AG04450 (cell line): ENCODE measurements at regions not wholly inside any gene's neighbourhood (a gene's known extent, or its start where the extent isn't known, plus 50 kb on each side); places are given as distances from the start of the nearest gene placed in this dataset.

Experiments used
- CTCF ChIA-PET: fragments of 300-600, 350-600 bp; formaldehyde crosslinking; extraction: SDS; loops from one replicate; lab custom pipeline; 2022; ENCODE audit warnings: antibody characterized with exemption, inconsistent platforms; lab: Charles Lee
- POLR2A ChIA-PET: fragments of 350-600 bp; formaldehyde crosslinking; extraction: SDS; loops from one replicate; lab custom pipeline; 2021; ENCODE audit warnings: antibody characterized with exemption, inconsistent platforms; lab: Yijun Ruan, JAX
- DNase-seq: peaks from one replicate; pipeline ENCODE4 v3.0.0-alpha.2; 2011; ENCODE audit warnings: low read depth, low spot score
- H3K27ac ChIP-seq: one replicate; pipeline ENCODE4 v1.5.1; 2012; ENCODE audit warnings: low read depth, low read length, control low read depth
- H3K27me3 ChIP-seq: one replicate; pipeline ENCODE4 v1.6.0; 2012; ENCODE audit warnings: low read length; ENCODE audit not compliant: control insufficient read depth, insufficient read depth
- H3K4me3 ChIP-seq: 2 replicates; pipeline ENCODE4 v1.5.1; 2011; ENCODE audit warnings: mild to moderate bottlenecking, low read depth, low read length, control low read depth
- H3K9me3 ChIP-seq: 2 replicates; pipeline ENCODE4 v1.5.1; 2012; ENCODE audit warnings: low read length; ENCODE audit not compliant: control insufficient read depth, insufficient read depth
- CTCF ChIP-seq: IDR thresholded peaks from 2 replicates; pipeline ENCODE4 v1.5.1; 2011; ENCODE audit warnings: low read depth, low read length, control low read depth, inconsistent platforms

- TF ChIP-seq CTCF, result no peak
- CTCF ChIA-PET, result no interaction called here
- no peak for DNase-seq
- no peak overlapping the region for H3K27ac ChIP-seq
- H3K9me3 ChIP-seq, result no peaks in the 10 kb centered on the region
- POLR2A ChIA-PET, result no interaction called here
- no peak overlapping the region for H3K4me3 ChIP-seq
- H3K27me3 ChIP-seq, result no peaks in the 10 kb centered on the region
These were observed 265.4 kb downstream of the CNTN3 start for GRCh38 chr3:74349015-74349414.

DNA sequence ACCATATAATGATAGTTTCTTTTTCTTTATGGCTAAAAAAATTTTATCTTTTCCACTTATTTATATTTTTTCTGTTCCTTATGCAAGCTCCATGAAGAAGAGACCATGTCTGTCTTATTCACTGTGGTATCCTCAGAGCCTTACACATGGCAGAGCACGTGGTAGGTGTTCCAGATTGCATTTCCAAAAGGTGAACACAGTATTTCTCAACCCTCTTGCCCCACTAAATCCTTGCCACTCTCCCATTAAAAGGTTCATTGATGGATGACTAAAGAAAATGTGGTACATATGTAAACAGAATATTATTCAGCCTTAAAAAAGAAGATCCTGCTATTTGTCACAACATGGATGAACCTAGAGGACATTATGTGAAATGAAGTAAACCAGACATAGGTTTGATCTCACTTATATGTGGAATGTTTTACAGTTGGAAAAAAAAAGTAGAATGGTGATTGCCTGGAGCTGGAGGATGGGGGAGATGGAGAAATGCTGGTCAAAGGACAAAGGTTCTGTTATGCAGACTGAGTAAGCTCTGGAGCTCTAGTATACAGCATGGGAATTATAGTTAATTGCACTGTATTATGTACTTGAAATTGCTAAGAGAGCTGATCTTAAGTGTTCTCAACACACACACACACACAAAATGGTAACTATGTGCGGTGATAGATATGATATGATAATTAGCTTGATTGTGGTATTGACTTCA is 266.7 kb downstream of the CNTN3 start:
- POLR2A ChIA-PET, result no interaction called here
- no peak overlapping the region for H3K27ac ChIP-seq
- no peaks in the 10 kb centered on the region for H3K27me3 ChIP-seq
- no peak overlapping the region for H3K4me3 ChIP-seq
- no peak for DNase-seq
- H3K9me3 ChIP-seq, result no peaks in the 10 kb centered on the region
- CTCF ChIA-PET, result no interaction called here
- no peak for TF ChIP-seq CTCF

DNA sequence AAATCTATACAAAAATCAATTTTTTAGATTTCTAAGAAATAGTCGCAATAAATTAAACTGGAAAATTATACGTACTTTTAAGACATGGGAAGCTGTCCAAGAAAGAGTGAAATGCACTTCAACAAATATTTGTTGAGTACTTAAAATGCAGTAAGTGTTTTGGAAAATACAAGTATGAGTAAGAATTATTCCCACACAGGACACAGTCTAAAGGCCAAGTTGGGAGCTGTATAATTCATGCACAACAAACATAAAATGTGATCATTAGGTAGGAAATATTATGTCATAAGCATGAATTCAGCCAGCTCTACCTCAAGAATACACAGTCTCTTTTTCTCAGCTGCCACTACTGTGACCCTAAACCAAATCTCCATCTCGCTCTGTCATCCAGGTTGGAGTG is 267.6 kb downstream of the CNTN3 start:
- ChIA-PET CTCF (no interaction called here), POLR2A (no interaction called here)
- no peak for TF ChIP-seq CTCF
- no peaks in the 10 kb centered on the region for H3K27me3 ChIP-seq
- no peak overlapping the region for H3K27ac ChIP-seq
- no peaks in the 10 kb centered on the region for H3K9me3 ChIP-seq
- no peak for DNase-seq
- H3K4me3 ChIP-seq, result no peak overlapping the region

DNA sequence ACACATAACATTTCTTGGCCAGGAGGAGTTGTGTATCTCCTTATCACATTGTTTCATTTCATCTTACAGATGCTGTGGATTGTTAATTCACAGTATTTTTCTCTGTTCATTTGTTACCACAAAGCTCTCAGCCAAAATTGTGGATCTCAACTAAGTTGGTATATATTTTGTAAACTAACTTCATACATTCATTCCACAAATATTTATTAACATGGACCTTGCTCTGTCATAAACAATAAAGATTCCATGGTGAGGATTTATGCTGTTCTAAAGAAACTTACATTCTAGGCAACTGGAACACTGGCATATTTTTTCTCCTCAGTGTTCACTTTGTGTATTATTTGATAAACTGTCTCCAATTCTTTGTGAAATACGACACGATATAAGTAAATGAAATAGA is 268.8 kb downstream of the CNTN3 start:
- no peak for TF ChIP-seq CTCF
- H3K27me3 ChIP-seq, result no peaks in the 10 kb centered on the region
- ChIA-PET CTCF (no interaction called here), POLR2A (no interaction called here)
- DNase-seq, result no peak
- no peaks in the 10 kb centered on the region for H3K9me3 ChIP-seq
- no peak overlapping the region for H3K4me3 ChIP-seq
- no peak overlapping the region for H3K27ac ChIP-seq

DNA sequence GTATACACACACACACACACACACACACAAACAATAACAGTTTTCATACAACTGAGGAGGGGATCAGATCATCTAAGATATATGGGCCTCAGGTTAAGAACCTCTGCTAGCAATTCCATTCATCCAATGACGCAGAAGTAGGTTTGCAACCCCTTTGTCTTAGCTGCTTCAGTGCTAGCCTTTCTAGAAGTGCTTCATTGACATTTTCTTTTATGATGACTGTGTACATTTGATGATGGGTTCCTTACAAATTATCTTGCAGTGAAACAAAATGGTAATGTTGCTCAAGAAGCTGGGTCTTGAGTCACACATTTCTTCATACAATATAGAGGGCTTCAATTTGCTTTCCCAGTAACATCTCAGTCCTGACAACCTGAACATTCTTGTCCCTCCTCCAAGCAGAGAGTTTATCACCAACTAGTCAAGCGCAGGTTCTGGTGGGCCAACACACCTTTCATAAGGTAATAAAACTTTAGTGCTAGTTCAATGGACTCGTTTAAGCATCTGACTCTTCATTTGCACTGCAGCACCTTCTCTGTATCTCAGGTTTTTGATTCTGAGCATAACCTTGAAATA is 269.5 kb downstream of the CNTN3 start:
- Histone ChIP-seq H3K9me3 (no peaks in the 10 kb centered on the region), H3K4me3 (no peak overlapping the region), H3K27me3 (no peaks in the 10 kb centered on the region), H3K27ac (no peak overlapping the region)
- no peak for DNase-seq
- ChIA-PET CTCF (no interaction called here), POLR2A (no interaction called here)
- TF ChIP-seq CTCF, result no peak
